ENCODE measurements at regions not wholly inside any gene's neighbourhood (a gene's known extent, or its start where the extent isn't known, plus 50 kb on each side); places are given as distances from the start of the nearest gene placed in this dataset.

- Histone ChIP-seq H3K27me3 (ENCODE audit: control insufficient read depth, insufficient read depth, low read length, poor library complexity, severe bottlenecking) (no peaks in the 10 kb centered on the region), H3K9me3 (ENCODE audit: control insufficient read depth, low read length) (peaks cover 5% of the 10 kb centered on the region), H3K4me1 (ENCODE audit: control insufficient read depth, insufficient read depth, low read length) (no peaks in the 10 kb centered on the region), H3K9ac (ENCODE audit: extremely low read depth, low read length, poor library complexity, severe bottlenecking) (no peak overlapping the region), H3K36me3 (ENCODE audit: control insufficient read depth, insufficient read depth, low read length) (no peaks in the 10 kb centered on the region), H3K4me3 (ENCODE audit: low read length) (no peak overlapping the region), H3K27ac (ENCODE audit: low read depth, low read length) (no peak overlapping the region)
- no peak for DNase-seq
- Mint-ChIP-seq H3K36me3 (ENCODE audit: low read depth) (no peaks in the 10 kb centered on the region), H3K9me3 (no peaks in the 10 kb centered on the region), H3K27me3 (ENCODE audit: insufficient read depth) (peaks cover 1% of the 10 kb centered on the region), H3K4me3 (no peak overlapping the region), H3K27ac (no peak overlapping the region), H3K4me1 (peaks cover 7% of the 10 kb centered on the region)
- TF ChIP-seq CTCF (conservative IDR thresholded peaks at IDR 0.05), result no peak
These were observed 54.6 kb upstream of the GALNT15 start for GRCh38 chr3:16119887-16120286.

GRCh38 chr3:16121391-16121790 is 53.1 kb upstream of the GALNT15 start:
- no peak for TF ChIP-seq CTCF (conservative IDR thresholded peaks at IDR 0.05)
- H3K9ac ChIP-seq (ENCODE audit: extremely low read depth, low read length, poor library complexity, severe bottlenecking), result no peak overlapping the region
- Mint-ChIP-seq H3K4me3 (no peak overlapping the region), H3K4me1 (peaks cover 7% of the 10 kb centered on the region), H3K27ac (no peak overlapping the region), H3K27me3 (ENCODE audit: insufficient read depth) (peaks cover 1% of the 10 kb centered on the region), H3K9me3 (no peaks in the 10 kb centered on the region), H3K36me3 (ENCODE audit: low read depth) (no peaks in the 10 kb centered on the region)
- peaks cover 5% of the 10 kb centered on the region for H3K9me3 ChIP-seq (ENCODE audit: control insufficient read depth, low read length)
- no peaks in the 10 kb centered on the region for H3K36me3 ChIP-seq (ENCODE audit: control insufficient read depth, insufficient read depth, low read length)
- H3K27me3 ChIP-seq (ENCODE audit: control insufficient read depth, insufficient read depth, low read length, poor library complexity, severe bottlenecking), result no peaks in the 10 kb centered on the region
- no peaks in the 10 kb centered on the region for H3K4me1 ChIP-seq (ENCODE audit: control insufficient read depth, insufficient read depth, low read length)
- no peak overlapping the region for H3K4me3 ChIP-seq (ENCODE audit: low read length)
- DNase-seq, result no peak
- WGBS, 2 experiments (ENCODE audit: insufficient coverage in 1 of 2, insufficient read length in 1 of 2), result 60 to 91% methylated on average over 1 of the region's 1 CpG
- H3K27ac ChIP-seq (ENCODE audit: low read depth, low read length), result no peak overlapping the region

DNA sequence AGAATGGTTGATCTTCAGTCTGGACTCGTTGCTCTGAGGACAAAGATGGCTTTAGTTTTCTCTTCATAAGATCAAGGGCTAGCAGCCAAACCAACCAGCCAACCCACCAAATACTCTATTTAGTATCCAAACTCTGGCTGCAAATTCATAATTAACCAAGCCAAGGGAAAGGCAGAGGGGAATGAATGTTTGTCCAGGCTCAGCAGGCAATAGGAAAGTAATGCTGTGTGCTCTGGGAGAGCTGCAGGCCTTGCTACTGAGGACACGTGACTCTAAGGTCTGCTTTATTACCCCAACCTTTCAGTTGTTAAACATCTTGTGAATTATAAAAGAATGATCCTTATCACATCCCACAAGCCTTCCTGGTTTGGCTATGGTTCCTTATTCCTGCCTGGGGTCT is 52.3 kb upstream of the GALNT15 start:
- H3K4me1 ChIP-seq (ENCODE audit: control insufficient read depth, insufficient read depth, low read length), result no peaks in the 10 kb centered on the region
- Mint-ChIP-seq H3K9me3 (no peaks in the 10 kb centered on the region), H3K27ac (no peak overlapping the region), H3K27me3 (ENCODE audit: insufficient read depth) (peaks cover 1% of the 10 kb centered on the region), H3K36me3 (ENCODE audit: low read depth) (no peaks in the 10 kb centered on the region), H3K4me1 (peaks cover 7% of the 10 kb centered on the region), H3K4me3 (no peak overlapping the region)
- no peak overlapping the region for H3K9ac ChIP-seq (ENCODE audit: extremely low read depth, low read length, poor library complexity, severe bottlenecking)
- DNase-seq, result no peak
- no peak for TF ChIP-seq CTCF (conservative IDR thresholded peaks at IDR 0.05)
- peaks cover 5% of the 10 kb centered on the region for H3K9me3 ChIP-seq (ENCODE audit: control insufficient read depth, low read length)
- 90 to 100% methylated on average over 1 to 2 of the region's 2 CpGs for WGBS, 2 experiments (ENCODE audit: insufficient coverage in 1 of 2, insufficient read length in 1 of 2)
- no peaks in the 10 kb centered on the region for H3K36me3 ChIP-seq (ENCODE audit: control insufficient read depth, insufficient read depth, low read length)
- H3K27me3 ChIP-seq (ENCODE audit: control insufficient read depth, insufficient read depth, low read length, poor library complexity, severe bottlenecking), result no peaks in the 10 kb centered on the region
- no peak overlapping the region for H3K4me3 ChIP-seq (ENCODE audit: low read length)
- no peak overlapping the region for H3K27ac ChIP-seq (ENCODE audit: low read depth, low read length)

All from endodermal cell (in vitro differentiated cells).